ENCODE measurements at regions not wholly inside any gene's neighbourhood (a gene's known extent, or its start where the extent isn't known, plus 50 kb on each side); places are given as distances from the start of the nearest gene placed in this dataset.

- 18% methylated on average over 1 of the region's 3 CpGs; no CpG with 5 or more reads in 1 of the 2 experiments for WGBS, 2 experiments (ENCODE audit: extremely low coverage in 2 of 2, insufficient read length in 1 of 2)
- DNase-seq (no peak), ATAC-seq (ENCODE audit: low read depth) (no peak)
- BruUV-seq (replicated peaks) = no TSS peak
- ChIA-PET CTCF (interaction anchor here (1.8 kb wide), 1 partner anchor 9 kb away, joined by 5 read pairs; no protein-coding TSS in a partner anchor), POLR2A (ENCODE audit: unreplicated experiment) (no interaction called here)
- H3K18ac ChIP-seq (ENCODE audit: low read depth, low read length) = no peak overlapping the region
- H3K27me3 ChIP-seq (ENCODE audit: control insufficient read depth, insufficient read depth, low read length) = no peaks in the 10 kb centered on the region
- H3K4me2 ChIP-seq (ENCODE audit: low read depth, low read length) = no peak overlapping the region
- no peak overlapping the region for H3K14ac ChIP-seq (replicated peaks; ENCODE audit: low read depth, low read length)
- H3K9ac ChIP-seq (ENCODE audit: low read depth, low read length) = no peak overlapping the region
- intact Hi-C loops (cut with micrococcal nuclease) (no loop called here), in situ Hi-C loops (cut with MboI; ENCODE audit: low sequenced_read_pairs) (no loop called here), dilution Hi-C loops (cut with HindIII; ENCODE audit: low sequenced_read_pairs, unreplicated experiment) (no loop called here)
- no peak overlapping the region for H2BK20ac ChIP-seq (ENCODE audit: low read depth, low read length)
- H2BK5ac ChIP-seq (ENCODE audit: low read depth, low read length, poor library complexity, severe bottlenecking) = no peak overlapping the region
- H4K5ac ChIP-seq (ENCODE audit: low read depth, low read length) = no peak overlapping the region
- H4K91ac ChIP-seq (ENCODE audit: insufficient read depth, low read depth, low read length) = no peak overlapping the region
- H2AFZ ChIP-seq (replicated peaks; ENCODE audit: low read length, poor library complexity) = no peak overlapping the region
- no peaks in the 10 kb centered on the region for H3K9me3 ChIP-seq (ENCODE audit: control insufficient read depth, insufficient read depth, low read length)
- no peak overlapping the region for H3K27ac ChIP-seq (ENCODE audit: insufficient read depth, low read length)
- H2BK15ac ChIP-seq (ENCODE audit: low read depth, low read length) = no peak overlapping the region
- H2AK5ac ChIP-seq (ENCODE audit: low read depth, low read length) = no peak overlapping the region
- no peak overlapping the region for H2AK9ac ChIP-seq (replicated peaks; ENCODE audit: low read depth, low read length, poor library complexity)
- no peak for TF ChIP-seq POLR2A (IDR thresholded peaks at IDR 0.05; ENCODE audit: low read depth, low read length)
- no peak for TF ChIP-seq FOS (IDR thresholded peaks at IDR 0.05; ENCODE audit: low read depth, low read length)
- no peak for TF ChIP-seq RAD21 (IDR thresholded peaks at IDR 0.05; ENCODE audit: low read length)
- TF ChIP-seq, protein P1, sequence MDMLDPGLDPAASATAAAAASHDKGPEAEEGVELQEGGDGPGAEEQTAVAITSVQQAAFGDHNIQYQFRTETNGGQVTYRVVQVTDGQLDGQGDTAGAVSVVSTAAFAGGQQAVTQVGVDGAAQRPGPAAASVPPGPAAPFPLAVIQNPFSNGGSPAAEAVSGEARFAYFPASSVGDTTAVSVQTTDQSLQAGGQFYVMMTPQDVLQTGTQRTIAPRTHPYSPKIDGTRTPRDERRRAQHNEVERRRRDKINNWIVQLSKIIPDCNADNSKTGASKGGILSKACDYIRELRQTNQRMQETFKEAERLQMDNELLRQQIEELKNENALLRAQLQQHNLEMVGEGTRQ (IDR thresholded peaks at IDR 0.05; ENCODE audit: low read depth, low read length) = no peak
- TF ChIP-seq, protein P2, sequence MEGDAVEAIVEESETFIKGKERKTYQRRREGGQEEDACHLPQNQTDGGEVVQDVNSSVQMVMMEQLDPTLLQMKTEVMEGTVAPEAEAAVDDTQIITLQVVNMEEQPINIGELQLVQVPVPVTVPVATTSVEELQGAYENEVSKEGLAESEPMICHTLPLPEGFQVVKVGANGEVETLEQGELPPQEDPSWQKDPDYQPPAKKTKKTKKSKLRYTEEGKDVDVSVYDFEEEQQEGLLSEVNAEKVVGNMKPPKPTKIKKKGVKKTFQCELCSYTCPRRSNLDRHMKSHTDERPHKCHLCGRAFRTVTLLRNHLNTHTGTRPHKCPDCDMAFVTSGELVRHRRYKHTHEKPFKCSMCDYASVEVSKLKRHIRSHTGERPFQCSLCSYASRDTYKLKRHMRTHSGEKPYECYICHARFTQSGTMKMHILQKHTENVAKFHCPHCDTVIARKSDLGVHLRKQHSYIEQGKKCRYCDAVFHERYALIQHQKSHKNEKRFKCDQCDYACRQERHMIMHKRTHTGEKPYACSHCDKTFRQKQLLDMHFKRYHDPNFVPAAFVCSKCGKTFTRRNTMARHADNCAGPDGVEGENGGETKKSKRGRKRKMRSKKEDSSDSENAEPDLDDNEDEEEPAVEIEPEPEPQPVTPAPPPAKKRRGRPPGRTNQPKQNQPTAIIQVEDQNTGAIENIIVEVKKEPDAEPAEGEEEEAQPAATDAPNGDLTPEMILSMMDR (conservative IDR thresholded peaks at IDR 0.05; ENCODE audit: low read depth, low read length) = no peak
- TF ChIP-seq MAFK (IDR thresholded peaks at IDR 0.05; ENCODE audit: low read depth, low read length) = no peak
- TF ChIP-seq CHD1 (IDR thresholded peaks at IDR 0.05; ENCODE audit: low read depth, low read length) = no peak
- no peak for TF ChIP-seq MAZ (IDR thresholded peaks at IDR 0.05; ENCODE audit: borderline replicate concordance, low read depth, low read length)
- TF ChIP-seq CEBPB (IDR thresholded peaks at IDR 0.05; ENCODE audit: low read depth, low read length) = no peak
- no peak for TF ChIP-seq NFE2L2 (IDR thresholded peaks at IDR 0.05; ENCODE audit: low read depth, low read length)
- TF ChIP-seq BHLHE40 (IDR thresholded peaks at IDR 0.05; ENCODE audit: low read depth, low read length) = no peak
- no peak for TF ChIP-seq RFX5 (IDR thresholded peaks at IDR 0.05; ENCODE audit: low read depth, low read length)
- TF ChIP-seq SMC3 (IDR thresholded peaks at IDR 0.05; ENCODE audit: low read depth, low read length) = no peak
- TF ChIP-seq RCOR1 (IDR thresholded peaks at IDR 0.05; ENCODE audit: insufficient replicate concordance, low read length) = no peak
- no peak for TF ChIP-seq MXI1 (IDR thresholded peaks at IDR 0.05; ENCODE audit: borderline replicate concordance, low read depth, low read length)
- TF ChIP-seq, protein P3, sequence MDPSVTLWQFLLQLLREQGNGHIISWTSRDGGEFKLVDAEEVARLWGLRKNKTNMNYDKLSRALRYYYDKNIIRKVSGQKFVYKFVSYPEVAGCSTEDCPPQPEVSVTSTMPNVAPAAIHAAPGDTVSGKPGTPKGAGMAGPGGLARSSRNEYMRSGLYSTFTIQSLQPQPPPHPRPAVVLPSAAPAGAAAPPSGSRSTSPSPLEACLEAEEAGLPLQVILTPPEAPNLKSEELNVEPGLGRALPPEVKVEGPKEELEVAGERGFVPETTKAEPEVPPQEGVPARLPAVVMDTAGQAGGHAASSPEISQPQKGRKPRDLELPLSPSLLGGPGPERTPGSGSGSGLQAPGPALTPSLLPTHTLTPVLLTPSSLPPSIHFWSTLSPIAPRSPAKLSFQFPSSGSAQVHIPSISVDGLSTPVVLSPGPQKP (IDR thresholded peaks at IDR 0.05; ENCODE audit: borderline replicate concordance, low read depth, low read length) = no peak
- no peak overlapping the region for H3K4me3 ChIP-seq (ENCODE audit: insufficient read depth, low read depth, low read length)
- H3K23ac ChIP-seq (ENCODE audit: low read depth, low read length) = no peak overlapping the region
- H3K56ac ChIP-seq (ENCODE audit: extremely low read depth, insufficient read depth, low read length) = no peak overlapping the region
- no peaks in the 10 kb centered on the region for H3K4me1 ChIP-seq (ENCODE audit: control insufficient read depth, insufficient read depth, low read length)
- H2BK120ac ChIP-seq (ENCODE audit: low read depth, low read length) = no peak overlapping the region
- H3K79me1 ChIP-seq (ENCODE audit: low read depth in 1 of 2, low read length in 2 of 2) = no peaks in the 10 kb centered on the region
- H3K4ac ChIP-seq (ENCODE audit: low read depth, low read length) = no peak overlapping the region
- H3K9me1 ChIP-seq (ENCODE audit: insufficient read depth, low read length) = no peaks in the 10 kb centered on the region
- H4K8ac ChIP-seq (ENCODE audit: low read depth in 2 of 2, low read length in 2 of 2) = no peak overlapping the region
- H4K20me1 ChIP-seq (ENCODE audit: insufficient read depth, low read length) = no peaks in the 10 kb centered on the region
- H3K36me3 ChIP-seq (ENCODE audit: control insufficient read depth, insufficient read depth, low read length) = no peaks in the 10 kb centered on the region
These were observed 169.2 kb downstream of the SQOR start for GRCh38 chr15:45804028-45804427.

Measured in IMR-90 (cell line).